ENCODE measurements at regions not wholly inside any gene's neighbourhood (a gene's known extent, or its start where the extent isn't known, plus 50 kb on each side); places are given as distances from the start of the nearest gene placed in this dataset.
"Not testable (repeated sequence)": the region's sequence is repeated elsewhere in the genome, so short reads cannot be mapped to it uniquely, and the experiment has no call there.

GRCh38 chr14:48709277-48709785 lies 876.8 kb downstream of the RPS29 start:
- POLR2A ChIA-PET (ENCODE audit: low non-redundant PET) = no interaction called here
- H3K27me3 ChIP-seq (replicated peaks; ENCODE audit: insufficient read depth, low read depth, low read length, poor library complexity) = no peaks in the 10 kb centered on the region
- H3K36me3 ChIP-seq (ENCODE audit: insufficient read depth, low read length, poor library complexity, severe bottlenecking) = no peaks in the 10 kb centered on the region
- no peaks in the 10 kb centered on the region for H3K4me1 ChIP-seq (ENCODE audit: insufficient read depth, low read length, poor library complexity, severe bottlenecking)
- no peak overlapping the region for H3K27ac ChIP-seq (ENCODE audit: low read depth, low read length, poor library complexity, severe bottlenecking)
- no TSS peak for BruUV-seq (replicated peaks)
- no peaks in the 10 kb centered on the region for H3K9me3 ChIP-seq (ENCODE audit: low read depth, low read length, poor library complexity, severe bottlenecking)
- TF ChIP-seq EZH2 (IDR thresholded peaks at IDR 0.05; ENCODE audit: borderline replicate concordance, low read depth, low read length, poor library complexity, severe bottlenecking) = no peak
- no peak for TF ChIP-seq CTCF (conservative IDR thresholded peaks at IDR 0.05; ENCODE audit: low read depth, low read length)
- H3K4me3 ChIP-seq (ENCODE audit: low read depth, low read length, poor library complexity, severe bottlenecking) = no peak overlapping the region
- intact Hi-C loops (cut with micrococcal nuclease; ENCODE audit: unreplicated experiment) = no loop called here
- DNase-seq (ENCODE audit: low spot score) = no peak
- CTCF ChIA-PET = no interaction called here

GRCh38 chr14:48704639-48705038 lies 881.5 kb downstream of the RPS29 start:
- Histone ChIP-seq H3K4me1 (ENCODE audit: insufficient read depth, low read length, poor library complexity, severe bottlenecking) (no peaks in the 10 kb centered on the region), H3K9me3 (ENCODE audit: low read depth, low read length, poor library complexity, severe bottlenecking) (no peaks in the 10 kb centered on the region), H3K27ac (ENCODE audit: low read depth, low read length, poor library complexity, severe bottlenecking) (no peak overlapping the region), H3K36me3 (ENCODE audit: insufficient read depth, low read length, poor library complexity, severe bottlenecking) (no peaks in the 10 kb centered on the region), H3K4me3 (ENCODE audit: low read depth, low read length, poor library complexity, severe bottlenecking) (no peak overlapping the region), H3K27me3 (replicated peaks; ENCODE audit: insufficient read depth, low read depth, low read length, poor library complexity) (no peaks in the 10 kb centered on the region)
- no TSS peak for BruUV-seq (replicated peaks)
- CTCF ChIA-PET = no interaction called here
- POLR2A ChIA-PET (ENCODE audit: low non-redundant PET) = no interaction called here
- no peak for DNase-seq (ENCODE audit: low spot score)
- TF ChIP-seq CTCF (conservative IDR thresholded peaks at IDR 0.05; ENCODE audit: low read depth, low read length) (no peak), EZH2 (IDR thresholded peaks at IDR 0.05; ENCODE audit: borderline replicate concordance, low read depth, low read length, poor library complexity, severe bottlenecking) (no peak)
- intact Hi-C loops (cut with micrococcal nuclease; ENCODE audit: unreplicated experiment) = no loop called here

GRCh38 chr14:48703728-48704467 lies 882.3 kb downstream of the RPS29 start:
- no peak for DNase-seq (ENCODE audit: low spot score)
- Histone ChIP-seq H3K9me3 (ENCODE audit: low read depth, low read length, poor library complexity, severe bottlenecking) (no peaks in the 10 kb centered on the region), H3K27me3 (replicated peaks; ENCODE audit: insufficient read depth, low read depth, low read length, poor library complexity) (no peaks in the 10 kb centered on the region), H3K4me1 (ENCODE audit: insufficient read depth, low read length, poor library complexity, severe bottlenecking) (no peaks in the 10 kb centered on the region), H3K27ac (ENCODE audit: low read depth, low read length, poor library complexity, severe bottlenecking) (no peak overlapping the region), H3K36me3 (ENCODE audit: insufficient read depth, low read length, poor library complexity, severe bottlenecking) (no peaks in the 10 kb centered on the region), H3K4me3 (ENCODE audit: low read depth, low read length, poor library complexity, severe bottlenecking) (no peak overlapping the region)
- no TSS peak for BruUV-seq (replicated peaks)
- ChIA-PET POLR2A (ENCODE audit: low non-redundant PET) (no interaction called here), CTCF (no interaction called here)
- intact Hi-C loops (cut with micrococcal nuclease; ENCODE audit: unreplicated experiment) = no loop called here
- TF ChIP-seq CTCF (conservative IDR thresholded peaks at IDR 0.05; ENCODE audit: low read depth, low read length) = no peak
- no peak for TF ChIP-seq EZH2 (IDR thresholded peaks at IDR 0.05; ENCODE audit: borderline replicate concordance, low read depth, low read length, poor library complexity, severe bottlenecking)

- H3K27ac ChIP-seq (ENCODE audit: low read depth, low read length, poor library complexity, severe bottlenecking); H3K27me3 ChIP-seq (replicated peaks; ENCODE audit: insufficient read depth, low read depth, low read length, poor library complexity); DNase-seq (ENCODE audit: low spot score); H3K4me3 ChIP-seq (ENCODE audit: low read depth, low read length, poor library complexity, severe bottlenecking); intact Hi-C loops (cut with micrococcal nuclease; ENCODE audit: unreplicated experiment); H3K9me3 ChIP-seq (ENCODE audit: low read depth, low read length, poor library complexity, severe bottlenecking); CTCF ChIA-PET; BruUV-seq (replicated peaks); POLR2A ChIA-PET (ENCODE audit: low non-redundant PET); H3K4me1 ChIP-seq (ENCODE audit: insufficient read depth, low read length, poor library complexity, severe bottlenecking); H3K36me3 ChIP-seq (ENCODE audit: insufficient read depth, low read length, poor library complexity, severe bottlenecking): not testable (repeated sequence)
Measured at GRCh38 chr14:48697362-48697761, 888.8 kb downstream of the RPS29 start.
